NT2/D1 (cell line): ENCODE measurements at regions not wholly inside any gene's neighbourhood (a gene's known extent, or its start where the extent isn't known, plus 50 kb on each side); places are given as distances from the start of the nearest gene placed in this dataset.

ENCODE experiments used
- SUZ12 ChIP-seq: IDR thresholded peaks from 2 replicates; pipeline ENCODE4 v1.6.1; 2011; ENCODE audit not compliant: insufficient read length, insufficient read depth; ENCODE audit errors: extremely low read depth
- YY1 ChIP-seq: IDR thresholded peaks from 2 replicates; pipeline ENCODE4 v1.6.1; 2011; ENCODE audit not compliant: insufficient read length, insufficient read depth
- ZNF274 ChIP-seq: IDR thresholded peaks from 2 replicates; pipeline ENCODE4 v1.6.1; 2011; ENCODE audit warnings: mild to moderate bottlenecking, low read depth, low read length

DNA sequence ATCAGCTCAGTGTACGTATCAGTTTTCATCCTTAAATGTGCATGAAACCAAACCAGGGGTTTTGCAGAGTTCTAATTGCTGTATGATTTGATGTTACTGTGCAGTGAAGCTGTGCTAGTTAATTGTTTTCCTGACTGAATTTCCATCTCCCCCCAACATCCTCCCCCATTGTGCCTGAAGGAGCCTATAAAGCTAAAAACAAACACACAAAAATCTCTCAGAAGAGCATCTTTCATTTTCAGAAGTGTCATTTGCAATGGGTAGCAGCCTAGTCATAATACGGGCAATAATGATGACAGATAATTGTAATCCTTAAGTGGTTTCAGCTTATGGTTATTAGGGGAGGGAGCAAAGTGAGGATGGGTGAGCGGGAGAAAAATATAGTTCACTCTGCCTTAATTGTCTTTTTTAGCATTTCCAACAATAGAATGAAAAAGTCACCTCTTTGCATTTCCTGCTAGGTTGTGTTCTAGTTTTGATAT, 207.9 kb upstream of the TBL1XR1 start:
- no peak for TF ChIP-seq YY1
- TF ChIP-seq SUZ12: no peak
- TF ChIP-seq ZNF274: no peak
